ENCODE measurements at regions not wholly inside any gene's neighbourhood (a gene's known extent, or its start where the extent isn't known, plus 50 kb on each side); places are given as distances from the start of the nearest gene placed in this dataset.
"Not testable (repeated sequence)": the region's sequence is repeated elsewhere in the genome, so short reads cannot be mapped to it uniquely, and the experiment has no call there.

DNA sequence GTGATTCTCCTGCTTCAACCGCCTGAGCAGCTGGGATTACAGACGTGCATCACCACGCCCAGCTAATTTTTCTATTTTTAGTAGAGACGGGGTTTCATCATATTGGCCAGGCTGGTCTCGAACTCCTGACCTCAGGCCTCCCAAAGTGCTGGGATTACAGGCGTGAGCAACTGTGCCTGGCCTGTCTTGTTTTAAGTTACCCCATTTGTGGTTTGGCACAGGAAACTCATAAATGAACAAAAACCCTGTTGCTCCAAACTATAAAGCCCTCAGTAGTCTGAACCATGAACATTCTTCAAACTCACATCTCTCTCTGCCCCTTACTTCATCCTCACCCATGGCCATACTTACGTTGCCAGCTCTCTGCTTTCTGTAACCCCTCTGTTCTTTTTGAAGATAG, 61.7 kb downstream of the RHOU start:
- H3K4me3 ChIP-seq; POLR2A ChIA-PET (ENCODE audit: unreplicated experiment); H3K9me3 ChIP-seq (ENCODE audit: insufficient read depth, low read depth); H4K20me1 ChIP-seq (ENCODE audit: insufficient read depth); H3K4me1 ChIP-seq (replicated peaks; ENCODE audit: insufficient read depth); H3K79me2 ChIP-seq (ENCODE audit: low read depth); H3K4me2 ChIP-seq; H3F3A ChIP-seq (ENCODE audit: insufficient read depth, low read depth); H2AFZ ChIP-seq; H3K36me3 ChIP-seq (ENCODE audit: low read depth); H3K27ac ChIP-seq; intact Hi-C loops (cut with micrococcal nuclease; ENCODE audit: unreplicated experiment); CTCF ChIA-PET; DNase-seq; BruUV-seq (replicated peaks); H3K9me2 ChIP-seq (ENCODE audit: insufficient read depth): not testable (repeated sequence)
- H3K27me3 ChIP-seq (ENCODE audit: insufficient read depth, low read depth): peaks cover 49% of the 10 kb centered on the region

DNA sequence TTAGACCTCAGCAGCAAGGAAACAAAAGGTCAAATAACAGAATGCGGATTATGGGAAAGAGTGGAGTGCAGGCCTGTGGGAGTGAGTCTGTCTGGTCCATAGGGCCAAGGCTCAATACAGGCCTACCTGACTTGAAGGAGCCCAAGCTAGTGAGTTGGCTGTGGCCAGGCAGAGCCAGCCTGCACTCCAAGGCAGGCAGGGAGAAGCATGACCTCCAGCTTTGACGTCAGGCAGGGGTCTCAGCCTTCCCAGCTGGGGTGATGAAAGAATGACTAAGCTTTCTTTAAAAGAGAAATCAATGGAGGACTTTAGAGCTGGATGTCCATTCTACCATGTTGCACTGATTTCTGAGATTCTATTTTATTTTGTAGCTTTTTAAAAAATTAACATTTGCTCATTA, 62.8 kb downstream of the RHOU start:
- POLR2A ChIA-PET (ENCODE audit: unreplicated experiment): no interaction called here
- CTCF ChIA-PET: no interaction called here
- no peaks in the 10 kb centered on the region for H3F3A ChIP-seq (ENCODE audit: insufficient read depth, low read depth)
- H3K9me3 ChIP-seq (ENCODE audit: insufficient read depth, low read depth): no peaks in the 10 kb centered on the region
- H3K79me2 ChIP-seq (ENCODE audit: low read depth): no peaks in the 10 kb centered on the region
- no peaks in the 10 kb centered on the region for H3K9me2 ChIP-seq (ENCODE audit: insufficient read depth)
- no peak overlapping the region for H3K4me2 ChIP-seq
- H3K27ac ChIP-seq: no peak overlapping the region
- intact Hi-C loops (cut with micrococcal nuclease; ENCODE audit: unreplicated experiment): no loop called here
- H3K4me1 ChIP-seq (replicated peaks; ENCODE audit: insufficient read depth): no peaks in the 10 kb centered on the region
- DNase-seq: no peak
- no peak overlapping the region for H2AFZ ChIP-seq
- BruUV-seq (replicated peaks): no TSS peak
- H3K27me3 ChIP-seq (ENCODE audit: insufficient read depth, low read depth): peaks cover 38% of the 10 kb centered on the region
- no peaks in the 10 kb centered on the region for H3K36me3 ChIP-seq (ENCODE audit: low read depth)
- H4K20me1 ChIP-seq (ENCODE audit: insufficient read depth): no peaks in the 10 kb centered on the region
- no peak for TF ChIP-seq EZH2 (IDR thresholded peaks at IDR 0.05; ENCODE audit: low read depth)
- TF ChIP-seq, protein P1, sequence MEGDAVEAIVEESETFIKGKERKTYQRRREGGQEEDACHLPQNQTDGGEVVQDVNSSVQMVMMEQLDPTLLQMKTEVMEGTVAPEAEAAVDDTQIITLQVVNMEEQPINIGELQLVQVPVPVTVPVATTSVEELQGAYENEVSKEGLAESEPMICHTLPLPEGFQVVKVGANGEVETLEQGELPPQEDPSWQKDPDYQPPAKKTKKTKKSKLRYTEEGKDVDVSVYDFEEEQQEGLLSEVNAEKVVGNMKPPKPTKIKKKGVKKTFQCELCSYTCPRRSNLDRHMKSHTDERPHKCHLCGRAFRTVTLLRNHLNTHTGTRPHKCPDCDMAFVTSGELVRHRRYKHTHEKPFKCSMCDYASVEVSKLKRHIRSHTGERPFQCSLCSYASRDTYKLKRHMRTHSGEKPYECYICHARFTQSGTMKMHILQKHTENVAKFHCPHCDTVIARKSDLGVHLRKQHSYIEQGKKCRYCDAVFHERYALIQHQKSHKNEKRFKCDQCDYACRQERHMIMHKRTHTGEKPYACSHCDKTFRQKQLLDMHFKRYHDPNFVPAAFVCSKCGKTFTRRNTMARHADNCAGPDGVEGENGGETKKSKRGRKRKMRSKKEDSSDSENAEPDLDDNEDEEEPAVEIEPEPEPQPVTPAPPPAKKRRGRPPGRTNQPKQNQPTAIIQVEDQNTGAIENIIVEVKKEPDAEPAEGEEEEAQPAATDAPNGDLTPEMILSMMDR (conservative IDR thresholded peaks at IDR 0.05): no peak
- H3K4me3 ChIP-seq: no peak overlapping the region

DNA sequence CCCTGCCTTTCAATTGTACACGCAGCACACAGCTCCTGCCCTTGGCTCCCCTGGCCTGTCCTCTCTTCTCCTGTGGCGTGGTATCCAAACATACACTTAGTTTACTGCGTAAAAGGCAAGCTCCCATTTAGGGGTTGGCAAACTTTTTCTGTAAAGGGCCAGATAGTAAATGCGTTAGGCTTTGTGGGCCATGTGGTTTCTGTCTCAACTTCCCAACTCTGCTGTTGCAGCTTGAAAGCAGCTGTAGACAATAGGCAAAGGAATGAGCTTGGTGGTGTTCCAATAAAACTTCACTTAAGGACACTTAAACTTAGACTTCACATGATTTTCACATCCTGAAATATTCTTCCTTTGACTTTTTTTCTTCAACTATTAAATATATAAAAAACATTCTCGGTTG, 63.3 kb downstream of the RHOU start:
- no peaks in the 10 kb centered on the region for H3K9me2 ChIP-seq (ENCODE audit: insufficient read depth)
- ChIA-PET CTCF (no interaction called here), POLR2A (ENCODE audit: unreplicated experiment) (no interaction called here)
- H3K36me3 ChIP-seq (ENCODE audit: low read depth): no peaks in the 10 kb centered on the region
- H3K27me3 ChIP-seq (ENCODE audit: insufficient read depth, low read depth): peaks cover 34% of the 10 kb centered on the region
- no peak overlapping the region for H3K27ac ChIP-seq
- no peak overlapping the region for H3K4me3 ChIP-seq
- no peak overlapping the region for H3K4me2 ChIP-seq
- no peak for DNase-seq
- intact Hi-C loops (cut with micrococcal nuclease; ENCODE audit: unreplicated experiment): no loop called here
- H4K20me1 ChIP-seq (ENCODE audit: insufficient read depth): no peaks in the 10 kb centered on the region
- BruUV-seq (replicated peaks): no TSS peak
- H3F3A ChIP-seq (ENCODE audit: insufficient read depth, low read depth): no peaks in the 10 kb centered on the region
- no peak for TF ChIP-seq EZH2 (IDR thresholded peaks at IDR 0.05; ENCODE audit: low read depth)
- TF ChIP-seq, protein P1 (conservative IDR thresholded peaks at IDR 0.05): no peak
- H3K79me2 ChIP-seq (ENCODE audit: low read depth): no peaks in the 10 kb centered on the region
- no peaks in the 10 kb centered on the region for H3K9me3 ChIP-seq (ENCODE audit: insufficient read depth, low read depth)
- no peaks in the 10 kb centered on the region for H3K4me1 ChIP-seq (replicated peaks; ENCODE audit: insufficient read depth)
- no peak overlapping the region for H2AFZ ChIP-seq

DNA sequence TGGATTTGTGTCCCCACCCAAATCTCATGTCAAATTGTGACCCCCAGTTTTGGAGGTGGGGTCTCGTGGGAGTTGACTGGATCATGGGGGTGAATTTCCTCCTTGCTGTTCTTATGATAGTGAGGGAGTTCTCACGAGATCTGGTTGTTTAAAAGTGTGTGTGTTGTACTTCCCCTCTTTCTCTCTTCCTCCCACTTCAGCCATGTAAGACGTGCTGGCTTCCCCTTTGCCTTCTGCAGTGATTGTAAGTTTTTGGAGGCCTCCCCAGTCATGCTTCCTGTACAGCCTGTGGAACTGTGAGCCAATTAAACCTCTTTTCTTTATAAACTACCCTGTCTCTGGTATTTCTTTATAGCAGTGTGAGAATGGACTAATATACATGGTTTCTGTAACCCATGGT, 64.6 kb downstream of the RHOU start:
- no peak overlapping the region for H3K4me3 ChIP-seq
- no TSS peak for BruUV-seq (replicated peaks)
- H2AFZ ChIP-seq: no peak overlapping the region
- H3F3A ChIP-seq (ENCODE audit: insufficient read depth, low read depth): no peaks in the 10 kb centered on the region
- intact Hi-C loops (cut with micrococcal nuclease; ENCODE audit: unreplicated experiment): no loop called here
- POLR2A ChIA-PET (ENCODE audit: unreplicated experiment): no interaction called here
- no peaks in the 10 kb centered on the region for H3K36me3 ChIP-seq (ENCODE audit: low read depth)
- DNase-seq: no peak
- CTCF ChIA-PET: no interaction called here
- no peaks in the 10 kb centered on the region for H3K9me3 ChIP-seq (ENCODE audit: insufficient read depth, low read depth)
- H3K27ac ChIP-seq: no peak overlapping the region
- peaks cover 29% of the 10 kb centered on the region for H3K27me3 ChIP-seq (ENCODE audit: insufficient read depth, low read depth)
- H3K79me2 ChIP-seq (ENCODE audit: low read depth): no peaks in the 10 kb centered on the region
- H4K20me1 ChIP-seq (ENCODE audit: insufficient read depth): no peaks in the 10 kb centered on the region
- no peaks in the 10 kb centered on the region for H3K9me2 ChIP-seq (ENCODE audit: insufficient read depth)
- no peak for TF ChIP-seq EZH2 (IDR thresholded peaks at IDR 0.05; ENCODE audit: low read depth)
- TF ChIP-seq, protein P1 (conservative IDR thresholded peaks at IDR 0.05): no peak
- no peak overlapping the region for H3K4me2 ChIP-seq
- H3K4me1 ChIP-seq (replicated peaks; ENCODE audit: insufficient read depth): no peaks in the 10 kb centered on the region

All from PC-9 (cell line).